Mesenchymal stem cell (in vitro differentiated cells and primary cell): ENCODE measurements at regions not wholly inside any gene's neighbourhood (a gene's known extent, or its start where the extent isn't known, plus 50 kb on each side); places are given as distances from the start of the nearest gene placed in this dataset.

Experiments
- DNase-seq: peaks from one replicate; pipeline ENCODE4 v3.0.0-alpha.2; 2013
- H2AFZ ChIP-seq: one replicate; pipeline ENCODE4 v1.6.1; 2013; ENCODE audit warnings: low read depth, mild to moderate bottlenecking, control low read depth, inconsistent platforms, low read length, moderate library complexity
- H2AK5ac ChIP-seq: 2 replicates; pipeline ENCODE4 v1.6.1; 2013; ENCODE audit warnings: low read length, moderate library complexity, mild to moderate bottlenecking, inconsistent platforms; ENCODE audit not compliant: severe bottlenecking
- H2BK120ac ChIP-seq: one replicate; pipeline ENCODE4 v1.6.1; 2013; ENCODE audit warnings: low read depth, mild to moderate bottlenecking, inconsistent platforms, low read length, moderate library complexity
- H2BK12ac ChIP-seq, 2 experiments: one replicate each; pipeline ENCODE4 v1.6.1; 2013; ENCODE audit warnings: inconsistent platforms in 2 of 2, low read length in 2 of 2, mild to moderate bottlenecking in 2 of 2, moderate library complexity in 2 of 2, control low read depth in 1 of 2
- H2BK15ac ChIP-seq: one replicate; pipeline ENCODE4 v1.6.1; 2013; ENCODE audit warnings: mild to moderate bottlenecking, low read depth, inconsistent platforms; ENCODE audit not compliant: poor library complexity, severe bottlenecking
- H2BK5ac ChIP-seq: 2 replicates; pipeline ENCODE4 v1.6.1; 2013; ENCODE audit warnings: low read depth, mild to moderate bottlenecking, low read length, control low read depth, inconsistent platforms; ENCODE audit not compliant: poor library complexity, severe bottlenecking
- H3K14ac ChIP-seq, 2 experiments: one replicate each; pipeline ENCODE4 v1.6.1; 2013; ENCODE audit warnings: inconsistent platforms in 2 of 2, low read length in 2 of 2, control low read depth in 1 of 2, mild to moderate bottlenecking in 1 of 2, moderate library complexity in 1 of 2
- H3K18ac ChIP-seq, 2 experiments: one replicate each; pipeline ENCODE4 v1.6.1; 2013; ENCODE audit warnings: inconsistent platforms in 2 of 2, low read length in 2 of 2, control low read depth in 1 of 2, low read depth in 1 of 2, mild to moderate bottlenecking in 1 of 2
- H3K23ac ChIP-seq, 2 experiments: one replicate each; pipeline ENCODE4 v1.6.1; 2013; ENCODE audit warnings: inconsistent platforms in 2 of 2, low read length in 2 of 2, mild to moderate bottlenecking in 2 of 2, moderate library complexity in 2 of 2, control low read depth in 1 of 2
- H3K27ac ChIP-seq: 2 replicates; pipeline ENCODE4 v1.5.1; 2013; ENCODE audit warnings: mild to moderate bottlenecking, moderate library complexity, low read length, control low read depth, inconsistent platforms; ENCODE audit not compliant: poor library complexity, severe bottlenecking
- H3K27me3 ChIP-seq, 2 experiments: 2 replicates each; pipeline versions ENCODE4 v1.6.1 to v1.7.0; 2013; ENCODE audit warnings: low read length in 2 of 2, mild to moderate bottlenecking in 2 of 2, moderate library complexity in 2 of 2, control low read depth in 1 of 2, inconsistent platforms in 1 of 2; ENCODE audit not compliant: control insufficient read depth in 1 of 2, insufficient read depth in 1 of 2
- H3K36me3 ChIP-seq, 2 experiments: 2 replicates each; pipeline versions ENCODE4 v1.6.1 to v1.7.0; 2013; ENCODE audit warnings: low read length in 2 of 2, control low read depth in 1 of 2, inconsistent platforms in 1 of 2, low read depth in 1 of 2, mild to moderate bottlenecking in 1 of 2; ENCODE audit not compliant: insufficient read depth in 2 of 2, control insufficient read depth in 1 of 2
- H3K4ac ChIP-seq, 2 experiments: one replicate each; pipeline ENCODE4 v1.6.1; 2013; ENCODE audit warnings: inconsistent platforms in 2 of 2, low read length in 2 of 2, mild to moderate bottlenecking in 2 of 2, moderate library complexity in 2 of 2, control low read depth in 1 of 2, low read depth in 1 of 2
- H3K4me1 ChIP-seq: 2 replicates; pipeline ENCODE4 v1.6.1; 2013; ENCODE audit warnings: low read depth, low read length, control low read depth; ENCODE audit not compliant: control insufficient read depth, insufficient read depth
- H3K4me2 ChIP-seq: 2 replicates; pipeline ENCODE4 v1.6.1; 2013; ENCODE audit warnings: low read length, mild to moderate bottlenecking, inconsistent platforms; ENCODE audit not compliant: poor library complexity, severe bottlenecking
- H3K4me3 ChIP-seq, 2 experiments: 2 replicates each; pipeline versions ENCODE4 v1.5.1 to v1.7.0; 2013; ENCODE audit warnings: low read length in 2 of 2, mild to moderate bottlenecking in 2 of 2, control low read depth in 1 of 2, low read depth in 1 of 2; ENCODE audit not compliant: insufficient read depth in 1 of 2
- H3K79me1 ChIP-seq: replicated peaks from 2 replicates; pipeline ENCODE4 v1.6.1; 2013; ENCODE audit warnings: mild to moderate bottlenecking, control low read depth, low read length, inconsistent platforms; ENCODE audit not compliant: poor library complexity, severe bottlenecking
- H3K9ac ChIP-seq: 2 replicates; pipeline ENCODE4 v1.7.0; 2013; ENCODE audit warnings: mild to moderate bottlenecking, low read length, moderate library complexity
- H3K9me3 ChIP-seq: 2 replicates; pipeline ENCODE4 v1.7.0; 2013; ENCODE audit warnings: mild to moderate bottlenecking, low read length; ENCODE audit not compliant: control insufficient read depth
- H4K8ac ChIP-seq: one replicate; pipeline ENCODE4 v1.6.1; 2013; ENCODE audit warnings: inconsistent platforms, mild to moderate bottlenecking, low read length, moderate library complexity
- H4K91ac ChIP-seq: one replicate; pipeline ENCODE4 v1.6.1; 2013; ENCODE audit warnings: mild to moderate bottlenecking, low read length, inconsistent platforms
- WGBS: methylation state at CpG from one replicate; pipeline ENCODE4 v1.1.7; 2013; ENCODE audit warnings: mixed read lengths; 5-methylcytosine and 5-hydroxymethylcytosine counted together

- Histone ChIP-seq H3K27ac (no peak overlapping the region), H3K4me3 (no peak overlapping the region)
These were observed 125.3 kb upstream of the VAMP7 start for GRCh38 chrX:155755706-155756337.

GRCh38 chrX:155751131-155751530, 130.0 kb upstream of the VAMP7 start:
- Histone ChIP-seq H3K18ac (no peak overlapping the region), H2BK5ac (no peak overlapping the region), H3K9me3 (no peaks in the 10 kb centered on the region), H2BK15ac (no peak overlapping the region), H3K9ac (no peak overlapping the region), H2BK120ac (no peak overlapping the region), H3K4ac (no peak overlapping the region), H2AFZ (no peak overlapping the region), H4K8ac (no peak overlapping the region), H3K36me3 (no peaks in the 10 kb centered on the region), H3K14ac (no peak overlapping the region), H4K91ac (no peak overlapping the region), H3K79me1 (no peaks in the 10 kb centered on the region), H3K27ac (no peak overlapping the region), H3K4me2 (no peak overlapping the region), H3K4me1 (no peaks in the 10 kb centered on the region), H2BK12ac (no peak overlapping the region), H2AK5ac (no peak overlapping the region), H3K23ac (no peak overlapping the region), H3K4me3 (no peak overlapping the region), H3K27me3 (no peaks in the 10 kb centered on the region)
- no peak for DNase-seq

More at GRCh38 chrX:155755706-155756337, 125.3 kb upstream of the VAMP7 start:
- Histone ChIP-seq H3K4ac (no peak overlapping the region), H3K9ac (no peak overlapping the region), H3K36me3 (no peaks in the 10 kb centered on the region), H2BK12ac (no peak overlapping the region), H3K4me1 (no peaks in the 10 kb centered on the region), H3K4me2 (no peak overlapping the region), H2AK5ac (no peak overlapping the region), H3K14ac (no peak overlapping the region), H2BK15ac (no peak overlapping the region), H2AFZ (no peak overlapping the region), H3K27me3 (no peaks in the 10 kb centered on the region), H4K91ac (no peak overlapping the region), H4K8ac (no peak overlapping the region), H3K23ac (no peak overlapping the region), H3K9me3 (peaks cover 2% of the 10 kb centered on the region), H3K79me1 (no peaks in the 10 kb centered on the region), H2BK120ac (no peak overlapping the region), H2BK5ac (no peak overlapping the region), H3K18ac (no peak overlapping the region)
- no peak for DNase-seq

- H3K4me1 ChIP-seq = no peaks in the 10 kb centered on the region
- no peak overlapping the region for H2AK5ac ChIP-seq
- H3K4me2 ChIP-seq = no peak overlapping the region
- no peak overlapping the region for H3K27ac ChIP-seq
- H3K4me3 ChIP-seq = no peak overlapping the region
- DNase-seq = no peak
- H2BK5ac ChIP-seq = no peak overlapping the region
- peaks cover 1% of the 10 kb centered on the region for H3K9me3 ChIP-seq
- H3K79me1 ChIP-seq = no peaks in the 10 kb centered on the region
- no peak overlapping the region for H4K91ac ChIP-seq
- H3K9ac ChIP-seq = no peak overlapping the region
- H3K14ac ChIP-seq = no peak overlapping the region
- H3K23ac ChIP-seq = no peak overlapping the region
- no peaks in the 10 kb centered on the region for H3K36me3 ChIP-seq
- H2BK12ac ChIP-seq = no peak overlapping the region
- H2AFZ ChIP-seq = no peak overlapping the region
- no peak overlapping the region for H2BK120ac ChIP-seq
- no peak overlapping the region for H3K4ac ChIP-seq
- no peak overlapping the region for H2BK15ac ChIP-seq
- H3K27me3 ChIP-seq = no peaks in the 10 kb centered on the region
- 67% methylated on average over 1 of the region's 3 CpGs for WGBS
- H4K8ac ChIP-seq = no peak overlapping the region
- no peak overlapping the region for H3K18ac ChIP-seq
These were observed 133.6 kb upstream of the VAMP7 start for GRCh38 chrX:155747520-155747919.

GRCh38 chrX:155745792-155746191, 133.0 kb upstream of the TMLHE start:
- Histone ChIP-seq H2BK120ac (no peak overlapping the region), H3K36me3 (no peaks in the 10 kb centered on the region), H2AFZ (no peak overlapping the region), H3K27me3 (no peaks in the 10 kb centered on the region), H3K27ac (no peak overlapping the region), H3K79me1 (no peaks in the 10 kb centered on the region), H3K4me2 (no peak overlapping the region), H3K23ac (no peak overlapping the region), H3K9me3 (peaks cover 11% of the 10 kb centered on the region), H3K4me1 (no peaks in the 10 kb centered on the region), H3K4me3 (no peak overlapping the region), H3K4ac (no peak overlapping the region), H2BK12ac (no peak overlapping the region), H3K18ac (no peak overlapping the region), H3K14ac (no peak overlapping the region), H2BK5ac (no peak overlapping the region), H3K9ac (peak overlapping the region; percentile 24), H2AK5ac (no peak overlapping the region), H4K91ac (no peak overlapping the region), H2BK15ac (no peak overlapping the region), H4K8ac (no peak overlapping the region)
- WGBS = 50% methylated on average over 1 of the region's 2 CpGs
- peak; percentile 11 for DNase-seq
